ENCODE measurements at regions not wholly inside any gene's neighbourhood (a gene's known extent, or its start where the extent isn't known, plus 50 kb on each side); places are given as distances from the start of the nearest gene placed in this dataset.
"Not testable (repeated sequence)": the region's sequence is repeated elsewhere in the genome, so short reads cannot be mapped to it uniquely, and the experiment has no call there.

- DNase-seq = no peak
Measured at GRCh38 chr9:19931098-19931890, 142.5 kb upstream of the SLC24A2 start.

GRCh38 chr9:19927560-19927959 is 138.7 kb upstream of the SLC24A2 start:
- no peak for DNase-seq

GRCh38 chr9:19926774-19927173 is 137.9 kb upstream of the SLC24A2 start:
- no peak for DNase-seq

- peak; percentile 77 for DNase-seq
Measured at GRCh38 chr9:19925674-19926503, 137.1 kb upstream of the SLC24A2 start.

GRCh38 chr9:19924080-19924479 is 135.2 kb upstream of the SLC24A2 start:
- DNase-seq = no peak

- DNase-seq = no peak
Measured at GRCh38 chr9:19922476-19923118, 133.8 kb upstream of the SLC24A2 start.

- DNase-seq = no peak
Measured at GRCh38 chr9:19920401-19920800, 131.6 kb upstream of the SLC24A2 start.

GRCh38 chr9:19918630-19919029 is 129.8 kb upstream of the SLC24A2 start:
- no peak for DNase-seq

- no peak for DNase-seq
Measured at GRCh38 chr9:19914044-19914443, 125.2 kb upstream of the SLC24A2 start.

GRCh38 chr9:19913151-19913550 is 124.3 kb upstream of the SLC24A2 start:
- DNase-seq = no peak

GRCh38 chr9:19903076-19903475 is 114.2 kb upstream of the SLC24A2 start:
- DNase-seq = no peak

GRCh38 chr9:19901586-19901985 is 112.7 kb upstream of the SLC24A2 start:
- DNase-seq = no peak

GRCh38 chr9:19896161-19896560 is 107.3 kb upstream of the SLC24A2 start:
- no peak for DNase-seq

GRCh38 chr9:19895578-19895977 is 106.7 kb upstream of the SLC24A2 start:
- not testable (repeated sequence) for DNase-seq

GRCh38 chr9:19895006-19895405 is 106.2 kb upstream of the SLC24A2 start:
- DNase-seq = no peak

GRCh38 chr9:19885608-19886007 is 96.8 kb upstream of the SLC24A2 start:
- no peak for DNase-seq

- DNase-seq = no peak
Measured at GRCh38 chr9:19879062-19879461, 90.2 kb upstream of the SLC24A2 start.

GRCh38 chr9:19876569-19877316 is 87.9 kb upstream of the SLC24A2 start:
- DNase-seq = no peak

- DNase-seq = no peak
Measured at GRCh38 chr9:19875291-19875920, 86.6 kb upstream of the SLC24A2 start.

- not testable (repeated sequence) for DNase-seq
Measured at GRCh38 chr9:19873188-19873587, 84.4 kb upstream of the SLC24A2 start.

- no peak for DNase-seq
Measured at GRCh38 chr9:19870988-19871387, 82.2 kb upstream of the SLC24A2 start.

- DNase-seq = no peak
Measured at GRCh38 chr9:19840953-19841352, 52.1 kb upstream of the SLC24A2 start.
